GM21381 (cell line): ENCODE measurements at regions not wholly inside any gene's neighbourhood (a gene's known extent, or its start where the extent isn't known, plus 50 kb on each side); places are given as distances from the start of the nearest gene placed in this dataset.

Experiments
- ATAC-seq: cut with Tn5 transposase; IDR thresholded peaks from one replicate; pipeline ENCODE4 v1.9.1; 2021; ENCODE audit warnings: mild to moderate bottlenecking, moderate library complexity; ENCODE audit not compliant: unreplicated experiment

DNA sequence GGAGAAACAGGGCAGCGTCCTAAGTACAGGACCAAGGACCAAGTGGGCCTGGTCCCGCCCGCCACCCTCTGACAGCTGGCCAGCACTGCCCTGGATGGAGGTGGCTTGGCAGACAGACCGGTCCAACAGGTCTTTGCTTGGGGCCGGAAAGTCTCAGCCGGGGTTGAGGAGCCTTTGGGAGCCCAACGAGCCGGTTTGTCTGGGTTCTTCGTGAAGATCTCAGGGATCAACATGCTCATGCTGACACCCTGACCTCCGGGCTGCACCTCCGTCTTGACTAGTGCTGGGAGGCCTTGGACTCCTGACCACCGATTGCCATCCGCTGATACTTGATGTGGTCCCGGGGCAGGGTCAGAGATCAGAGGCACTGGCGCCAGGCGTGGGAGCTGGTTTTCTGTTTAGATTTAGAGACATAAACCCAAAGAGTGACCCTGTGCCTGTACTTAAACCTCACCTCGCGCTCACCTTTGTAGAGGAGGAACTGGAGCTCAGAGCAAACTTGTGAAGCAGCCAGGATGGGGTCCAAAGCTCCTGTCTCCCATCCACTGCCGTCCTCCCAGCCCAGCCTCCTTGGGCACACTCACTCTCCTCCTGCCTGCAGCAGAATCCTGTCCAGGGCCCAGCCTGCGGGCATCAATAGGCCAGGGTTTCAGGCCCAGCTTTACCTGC, 92.1 kb upstream of the GSE1 start:
- ATAC-seq, result no peak

- no peak for ATAC-seq
Observed at GRCh38 chr16:85521552-85522307, 91.4 kb upstream of the GSE1 start.

DNA sequence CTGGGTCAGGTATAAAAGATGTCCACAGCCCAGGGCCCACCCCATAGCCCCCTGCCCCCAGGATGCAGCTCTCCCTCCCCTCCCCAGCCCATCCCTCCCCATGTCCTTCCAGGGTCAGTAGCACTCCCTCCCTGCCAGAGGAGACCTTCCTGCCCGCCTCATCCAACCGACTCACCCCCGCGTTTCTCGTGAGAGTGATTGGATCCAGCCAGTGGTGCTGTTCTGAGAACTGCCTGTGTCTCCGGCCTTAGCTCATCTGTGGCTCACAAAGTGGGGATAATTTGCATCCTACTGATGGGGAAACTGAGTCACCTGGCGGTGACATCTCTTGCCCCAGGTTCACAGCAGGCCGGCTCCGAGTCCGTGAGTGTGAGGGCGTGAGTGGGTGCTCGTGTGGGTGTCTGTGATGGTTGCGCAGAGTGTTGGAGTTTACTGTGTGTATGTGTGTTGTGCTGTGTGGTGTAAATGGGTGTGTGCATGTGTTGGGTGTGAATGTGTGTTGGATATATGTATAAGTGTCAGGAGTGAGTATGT, 90.7 kb upstream of the GSE1 start:
- ATAC-seq, result no peak

GRCh38 chr16:85522842-85523601, 90.1 kb upstream of the GSE1 start:
- no peak for ATAC-seq

- ATAC-seq, result no peak
Observed at GRCh38 chr16:85523602-85524364, 89.3 kb upstream of the GSE1 start.

DNA sequence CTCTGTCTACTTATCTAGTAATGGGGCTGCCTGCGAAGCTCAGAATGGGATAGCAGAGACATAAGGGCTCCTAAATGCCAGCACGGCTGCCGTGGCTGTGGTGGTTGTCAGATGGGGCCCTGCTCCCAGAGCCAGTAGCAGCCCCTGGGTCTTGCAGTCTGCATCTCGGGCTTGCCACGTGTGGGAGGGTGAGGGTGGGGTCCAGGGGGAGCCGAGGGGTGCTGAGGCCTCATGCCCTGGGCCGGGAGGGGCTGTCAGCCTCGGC, 88.8 kb upstream of the GSE1 start:
- no peak for ATAC-seq

- no peak for ATAC-seq
Observed at GRCh38 chr16:85524630-85525419, 88.3 kb upstream of the GSE1 start.

DNA sequence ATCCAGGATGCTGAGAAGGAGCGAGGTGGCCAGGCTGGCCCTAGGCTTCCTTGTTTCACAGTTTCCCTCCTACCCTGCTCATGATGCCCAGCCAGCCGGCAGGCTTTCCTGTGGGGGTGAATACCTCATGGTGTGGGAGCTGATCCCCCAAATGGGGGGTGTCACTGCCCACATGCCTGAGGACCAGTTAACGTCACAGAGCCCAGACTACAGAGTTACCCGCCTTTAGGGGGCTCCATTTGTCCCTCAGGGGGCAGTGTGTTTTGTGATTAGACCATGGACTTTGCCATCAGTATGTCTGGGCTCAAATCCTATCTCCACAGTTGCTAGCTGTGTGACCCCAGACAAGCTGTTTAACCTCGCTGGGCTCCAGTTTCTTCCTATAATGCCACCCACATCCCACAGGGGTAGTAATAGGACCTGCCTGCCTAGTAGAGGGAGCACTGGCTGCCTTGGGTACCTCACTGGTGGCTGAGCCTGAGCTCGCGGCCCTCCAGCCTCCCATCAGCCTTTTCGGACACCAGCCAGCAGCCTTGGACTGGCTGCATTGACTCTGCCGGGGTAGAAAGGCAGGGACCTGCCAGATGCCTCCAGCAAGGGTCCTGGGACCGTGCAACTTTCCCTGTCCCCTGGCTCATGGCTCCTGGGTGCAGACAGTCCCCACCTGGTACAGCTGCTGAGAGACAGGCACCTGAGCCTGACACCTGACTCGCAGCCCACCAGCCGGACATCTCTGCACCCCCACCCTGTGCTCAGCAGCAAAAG, 87.5 kb upstream of the GSE1 start:
- no peak for ATAC-seq

- ATAC-seq, result no peak
Observed at GRCh38 chr16:85526185-85526974, 86.7 kb upstream of the GSE1 start.

DNA sequence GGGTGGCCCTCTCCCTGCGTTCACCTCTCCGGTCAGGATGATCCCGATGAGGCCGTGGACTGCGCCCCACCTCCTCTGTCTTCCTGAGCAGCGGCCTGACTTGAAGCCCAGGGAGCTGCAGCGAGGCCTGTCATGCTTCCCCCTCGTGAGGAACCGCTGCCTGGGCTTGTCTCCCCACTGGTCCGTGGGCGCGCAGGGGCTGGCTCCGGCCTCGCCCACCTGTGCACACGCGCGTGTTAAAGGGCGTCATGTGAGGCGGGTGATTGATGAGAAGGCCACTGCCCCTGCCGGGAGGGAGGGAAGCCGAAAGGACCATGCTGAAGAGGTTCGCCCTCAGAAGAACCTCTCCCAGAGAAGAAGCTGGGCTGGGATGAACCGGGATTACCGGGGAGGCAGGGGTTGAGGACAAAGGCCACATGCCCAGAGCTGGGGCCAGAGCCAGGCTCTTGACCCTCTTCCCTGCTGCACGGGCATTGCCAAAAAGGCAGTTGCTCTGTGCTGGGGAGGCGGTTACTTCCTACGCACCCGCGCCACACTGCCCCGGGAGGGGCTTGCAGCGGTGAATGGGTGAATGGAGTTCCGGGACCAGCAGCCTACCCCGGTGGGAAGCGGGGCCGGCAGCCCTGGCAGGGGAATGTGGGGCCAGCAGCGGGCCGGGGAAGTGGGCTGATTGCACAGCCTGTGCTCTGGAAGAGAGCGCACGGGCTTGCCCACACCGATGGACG, 85.9 kb upstream of the GSE1 start:
- no peak for ATAC-seq

DNA sequence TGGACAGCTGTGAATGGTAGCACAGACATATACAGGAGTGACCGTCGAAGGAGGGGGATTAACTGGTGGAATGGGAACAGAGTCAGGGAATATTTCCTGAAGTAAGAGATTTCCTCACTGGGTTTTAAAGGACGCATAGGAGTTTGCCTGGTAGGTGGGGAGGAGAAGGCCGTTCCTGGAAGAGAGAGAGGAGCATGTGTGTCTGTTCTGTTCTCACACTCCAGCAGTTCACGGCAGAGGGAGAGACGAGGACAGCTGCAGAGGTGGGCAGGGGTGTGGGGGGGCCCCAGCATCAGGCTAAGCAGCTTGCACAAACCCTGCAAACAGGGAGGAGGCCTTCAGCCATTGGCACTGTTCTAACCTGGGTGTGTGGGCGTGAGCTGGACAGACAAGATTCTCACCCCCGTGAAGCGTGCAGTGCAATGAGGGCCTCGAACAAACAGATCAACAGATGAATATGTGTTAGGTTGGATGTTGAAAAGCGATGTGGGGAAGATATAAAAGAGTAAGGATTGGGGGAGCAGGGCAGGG, 85.3 kb upstream of the GSE1 start:
- no peak for ATAC-seq

DNA sequence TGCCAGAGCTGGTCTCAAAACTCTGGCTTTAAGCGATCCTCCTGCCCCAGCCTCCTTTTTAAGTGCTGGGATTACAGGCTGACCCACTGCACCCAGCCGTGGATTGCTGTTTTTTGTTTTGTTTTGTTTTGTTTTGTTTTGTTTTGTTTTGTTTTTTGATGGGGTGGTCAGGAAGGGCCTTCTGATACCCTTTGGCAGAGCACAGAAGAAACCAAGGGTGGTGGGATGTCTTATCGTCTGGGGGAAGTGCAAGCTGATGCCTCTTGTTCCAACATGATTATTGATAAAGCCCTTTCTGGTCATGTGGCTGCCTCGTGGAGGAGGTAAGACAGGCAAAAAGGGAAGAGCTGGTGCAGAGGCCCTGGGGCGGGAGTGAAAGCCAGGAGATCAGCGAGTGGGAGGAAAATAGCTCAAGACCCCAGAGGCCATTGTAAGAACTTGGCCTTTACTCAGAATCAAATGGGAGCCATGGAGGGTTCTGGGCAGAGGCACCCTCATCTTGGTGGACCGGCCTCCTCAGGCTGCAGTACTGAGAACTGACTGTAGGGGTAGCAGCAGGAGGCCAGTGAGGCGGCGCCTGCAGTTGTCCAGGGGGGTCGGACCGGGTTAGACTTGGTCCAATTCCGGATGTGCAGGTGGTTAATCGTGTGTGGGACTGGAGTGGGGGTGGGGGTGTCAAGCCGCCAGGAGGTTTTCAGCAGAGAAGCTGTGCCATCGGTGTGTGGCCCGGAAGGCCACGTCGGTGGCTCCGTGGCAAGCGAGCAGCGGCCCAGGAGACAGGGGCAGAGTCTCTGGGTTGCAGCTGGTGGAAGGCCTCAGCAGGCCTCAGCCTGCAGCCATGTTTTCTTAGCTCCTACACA, 84.4 kb upstream of the GSE1 start:
- no peak for ATAC-seq

GRCh38 chr16:85529489-85530369, 83.4 kb upstream of the GSE1 start:
- ATAC-seq, result no peak

- no peak for ATAC-seq
Observed at GRCh38 chr16:85530370-85530739, 82.8 kb upstream of the GSE1 start.

DNA sequence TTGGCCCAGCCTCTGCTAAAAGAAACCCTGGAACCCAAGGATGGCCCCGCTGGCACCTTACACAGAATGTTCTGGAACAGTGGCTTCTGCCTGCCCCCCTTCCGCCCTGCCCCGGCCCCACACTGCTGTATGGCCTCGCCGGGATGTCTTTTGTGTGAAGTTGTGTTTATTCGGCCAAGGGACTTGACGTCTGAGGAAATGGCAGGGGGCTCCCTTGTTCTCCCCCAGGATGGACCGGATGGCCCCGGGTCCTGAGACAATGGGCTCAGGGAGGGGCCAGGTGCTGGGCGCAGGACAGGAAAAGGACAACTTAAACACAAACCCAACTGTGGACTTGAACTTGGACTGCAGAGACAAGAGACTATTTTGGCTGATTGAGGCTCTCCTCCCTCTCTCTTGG, 81.6 kb upstream of the GSE1 start:
- ATAC-seq, result no peak

- ATAC-seq, result no peak
Observed at GRCh38 chr16:85532147-85532546, 81.0 kb upstream of the GSE1 start.
